OCI-LY3 (cell line): ENCODE measurements at regions not wholly inside any gene's neighbourhood (a gene's known extent, or its start where the extent isn't known, plus 50 kb on each side); places are given as distances from the start of the nearest gene placed in this dataset.

Source experiments
- H2AFZ ChIP-seq: fragments of 200-600, 300-600 bp; shearing (Covaris generic); 2 replicates; pipeline ENCODE4 v1.6.0; 2014; ENCODE audit warnings: antibody characterized with exemption, low read depth, low read length
- H3K27ac ChIP-seq: fragments of 200-600, 300-600 bp; sonication (generic); 2 replicates; pipeline ENCODE4 v1.5.1; 2014; ENCODE audit warnings: mild to moderate bottlenecking, low read length, moderate library complexity, mixed read lengths
- H3K27me3 ChIP-seq: fragments of 200-600, 300-600 bp; sonication (generic); 2 replicates; pipeline ENCODE4 v1.6.1; 2014; ENCODE audit warnings: low read depth, low read length, mixed read lengths
- H3K36me3 ChIP-seq: fragments of 200-600, 300-600 bp; sonication (generic); replicated peaks from 2 replicates; pipeline ENCODE3; 2014; ENCODE audit warnings: low read depth, low read length, mixed read lengths
- H3K4me1 ChIP-seq: fragments of 300-600, 200-600 bp; sonication (generic); 2 replicates; pipeline ENCODE4 v1.6.1; 2014; ENCODE audit warnings: low read length, mixed read lengths
- H3K4me2 ChIP-seq: fragments of 200-600, 300-600 bp; sonication (generic); 2 replicates; pipeline ENCODE4 v1.6.1; 2014; ENCODE audit warnings: low read length, mixed read lengths
- H3K4me3 ChIP-seq: fragments of 300-600, 200-600 bp; sonication (generic); 2 replicates; pipeline ENCODE4 v1.5.1; 2014; ENCODE audit warnings: antibody characterized with exemption, mild to moderate bottlenecking, low read length, moderate library complexity
- H3K79me2 ChIP-seq: fragments of 300-600, 200-600 bp; shearing (Covaris generic); 2 replicates; pipeline ENCODE4 v1.6.1; 2014; ENCODE audit warnings: mild to moderate bottlenecking, low read length, mixed read lengths
- H3K9ac ChIP-seq: fragments of 300-600, 200-600 bp; shearing (Covaris generic); 2 replicates; pipeline ENCODE4 v1.6.0; 2014; ENCODE audit warnings: mild to moderate bottlenecking, low read length, moderate library complexity
- H3K9me3 ChIP-seq: fragments of 200-600, 300-600 bp; shearing (Covaris generic); 2 replicates; pipeline ENCODE4 v1.6.1; 2014; ENCODE audit warnings: low read length, mixed read lengths; ENCODE audit not compliant: insufficient read depth
- H4K20me1 ChIP-seq: fragments of 200-600, 300-600 bp; sonication (generic); 2 replicates; pipeline ENCODE4 v1.6.1; 2016; ENCODE audit warnings: low read length, mixed read lengths; ENCODE audit not compliant: insufficient read depth
- EZH2phosphoT487 ChIP-seq: fragments of 200-600 bp; shearing (Covaris generic); IDR thresholded peaks from 2 replicates; pipeline ENCODE4 v1.6.1; 2018; ENCODE audit warnings: antibody characterized with exemption, mixed run types, low read depth
- TF ChIP-seq, protein P1 (sequence below): fragments of 200-600, 300-600 bp; sonication (generic); IDR thresholded peaks from 2 replicates; pipeline ENCODE4 v1.5.1; 2014; ENCODE audit warnings: antibody characterized with exemption, low read length, low read depth

DNA sequence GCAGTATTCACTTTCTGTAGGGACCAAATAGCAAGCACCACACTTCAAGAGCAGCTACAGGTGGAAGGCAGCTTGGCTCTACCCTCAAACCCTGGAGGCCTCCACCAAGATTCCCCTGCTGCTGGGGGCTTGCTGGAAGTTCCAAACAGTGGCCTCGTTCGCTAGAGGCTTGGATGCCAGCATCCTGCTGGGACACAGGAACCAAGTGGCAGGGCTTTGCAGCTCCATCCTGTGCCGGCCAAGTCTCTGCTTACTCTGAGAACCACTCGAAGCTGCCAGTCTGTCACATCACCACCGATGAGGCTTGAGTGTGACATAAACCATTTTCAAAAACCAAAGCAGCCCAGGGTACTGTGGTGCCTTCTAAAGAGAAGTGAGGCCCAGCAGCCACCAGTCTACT, 69.2 kb upstream of the UNC5B start:
- Histone ChIP-seq H3K4me2 (no peak overlapping the region), H3K4me3 (no peak overlapping the region), H2AFZ (no peak overlapping the region), H3K9ac (no peak overlapping the region), H3K36me3 (no peaks in the 10 kb centered on the region), H3K27me3 (no peaks in the 10 kb centered on the region), H4K20me1 (no peaks in the 10 kb centered on the region), H3K27ac (no peak overlapping the region), H3K79me2 (no peaks in the 10 kb centered on the region), H3K4me1 (peaks cover 8% of the 10 kb centered on the region), H3K9me3 (no peaks in the 10 kb centered on the region)
- TF ChIP-seq, protein P1, sequence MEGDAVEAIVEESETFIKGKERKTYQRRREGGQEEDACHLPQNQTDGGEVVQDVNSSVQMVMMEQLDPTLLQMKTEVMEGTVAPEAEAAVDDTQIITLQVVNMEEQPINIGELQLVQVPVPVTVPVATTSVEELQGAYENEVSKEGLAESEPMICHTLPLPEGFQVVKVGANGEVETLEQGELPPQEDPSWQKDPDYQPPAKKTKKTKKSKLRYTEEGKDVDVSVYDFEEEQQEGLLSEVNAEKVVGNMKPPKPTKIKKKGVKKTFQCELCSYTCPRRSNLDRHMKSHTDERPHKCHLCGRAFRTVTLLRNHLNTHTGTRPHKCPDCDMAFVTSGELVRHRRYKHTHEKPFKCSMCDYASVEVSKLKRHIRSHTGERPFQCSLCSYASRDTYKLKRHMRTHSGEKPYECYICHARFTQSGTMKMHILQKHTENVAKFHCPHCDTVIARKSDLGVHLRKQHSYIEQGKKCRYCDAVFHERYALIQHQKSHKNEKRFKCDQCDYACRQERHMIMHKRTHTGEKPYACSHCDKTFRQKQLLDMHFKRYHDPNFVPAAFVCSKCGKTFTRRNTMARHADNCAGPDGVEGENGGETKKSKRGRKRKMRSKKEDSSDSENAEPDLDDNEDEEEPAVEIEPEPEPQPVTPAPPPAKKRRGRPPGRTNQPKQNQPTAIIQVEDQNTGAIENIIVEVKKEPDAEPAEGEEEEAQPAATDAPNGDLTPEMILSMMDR: no peak
- no peak for TF ChIP-seq EZH2phosphoT487

DNA sequence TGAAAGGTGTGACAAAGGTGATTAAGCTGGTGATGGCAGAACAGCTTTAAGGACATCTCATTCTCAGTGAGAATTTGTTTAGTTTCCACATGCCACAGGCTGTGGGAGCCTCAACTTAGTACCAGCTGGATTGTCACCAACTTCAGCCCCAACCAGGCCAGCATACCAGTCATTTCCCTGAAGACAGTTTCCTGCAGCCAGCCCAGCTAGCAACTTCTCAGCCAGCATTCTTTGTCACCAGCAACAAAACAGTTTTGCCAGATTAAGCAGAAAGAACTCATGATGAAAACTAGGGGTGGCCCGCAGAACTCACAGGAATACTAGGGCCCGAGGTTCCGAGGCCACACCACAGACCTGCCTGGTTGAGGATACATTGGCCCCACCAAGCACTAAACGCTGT, 68.8 kb upstream of the UNC5B start:
- TF ChIP-seq, protein P1: no peak
- TF ChIP-seq EZH2phosphoT487: no peak
- Histone ChIP-seq H3K4me2 (no peak overlapping the region), H3K27me3 (no peaks in the 10 kb centered on the region), H3K27ac (no peak overlapping the region), H2AFZ (no peak overlapping the region), H3K9me3 (no peaks in the 10 kb centered on the region), H3K79me2 (no peaks in the 10 kb centered on the region), H3K36me3 (no peaks in the 10 kb centered on the region), H3K4me3 (no peak overlapping the region), H3K9ac (no peak overlapping the region), H4K20me1 (no peaks in the 10 kb centered on the region), H3K4me1 (peaks cover 12% of the 10 kb centered on the region)

DNA sequence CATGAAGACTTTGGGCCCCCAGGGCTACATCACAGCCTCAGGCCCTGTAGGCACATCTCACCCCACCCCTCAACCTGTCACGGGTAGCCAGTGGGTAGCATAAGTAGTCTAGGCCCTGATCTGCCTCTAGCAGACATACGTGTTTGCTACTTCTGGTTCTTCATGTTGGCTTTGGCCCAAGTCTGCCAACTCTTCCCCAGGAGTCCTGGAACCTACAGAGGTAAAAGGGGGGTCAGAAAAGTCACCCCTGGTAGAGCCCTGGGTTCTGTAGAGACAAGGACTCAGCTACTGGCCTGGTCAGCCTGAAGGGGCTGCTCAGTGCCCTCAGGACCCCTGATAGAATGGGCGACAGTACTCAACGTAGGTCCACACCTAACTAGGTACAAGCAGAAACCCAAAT, 67.5 kb upstream of the UNC5B start:
- Histone ChIP-seq H4K20me1 (no peaks in the 10 kb centered on the region), H3K9ac (no peak overlapping the region), H3K79me2 (no peaks in the 10 kb centered on the region)

DNA sequence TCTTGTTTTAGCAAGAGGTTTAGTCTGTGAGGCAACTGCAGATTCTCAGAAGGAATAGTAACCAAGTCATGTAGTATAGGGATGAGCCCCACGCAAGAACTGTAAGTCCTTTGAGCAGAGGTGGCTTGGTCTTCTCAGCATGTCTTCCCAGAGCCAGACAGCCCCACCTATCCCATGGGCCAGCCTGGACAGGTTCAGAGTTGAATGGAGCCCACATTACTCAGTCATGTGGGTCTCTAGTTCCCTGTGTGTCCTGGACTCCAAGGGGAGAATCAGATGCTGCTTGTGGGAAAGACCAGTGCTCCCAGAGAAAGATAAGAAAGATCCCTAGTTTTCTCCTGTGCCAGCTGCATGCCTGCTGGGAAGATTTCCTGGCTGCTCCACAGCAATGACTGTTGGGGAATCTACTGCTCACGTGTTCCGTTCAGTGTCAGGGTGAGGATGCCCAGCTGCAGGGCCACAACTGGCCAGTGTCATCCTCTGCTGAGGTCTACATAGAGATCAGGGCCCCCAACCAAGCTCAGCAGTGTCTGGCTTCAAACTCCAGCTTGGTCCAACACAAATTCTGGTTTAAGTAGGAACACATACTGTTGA, 66.9 kb upstream of the UNC5B start:
- no peaks in the 10 kb centered on the region for H3K9me3 ChIP-seq
- no peaks in the 10 kb centered on the region for H4K20me1 ChIP-seq
- peaks cover 12% of the 10 kb centered on the region for H3K4me1 ChIP-seq
- H3K27me3 ChIP-seq: no peaks in the 10 kb centered on the region
- H3K36me3 ChIP-seq: no peaks in the 10 kb centered on the region
- H2AFZ ChIP-seq: no peak overlapping the region
- no peak overlapping the region for H3K4me2 ChIP-seq
- no peak for TF ChIP-seq EZH2phosphoT487
- TF ChIP-seq, protein P1: no peak
- H3K9ac ChIP-seq: no peak overlapping the region
- no peak overlapping the region for H3K4me3 ChIP-seq
- no peaks in the 10 kb centered on the region for H3K79me2 ChIP-seq
- no peak overlapping the region for H3K27ac ChIP-seq

More for the DNA sequence above, 67.5 kb upstream of the UNC5B start:
- Histone ChIP-seq H3K4me2 (no peak overlapping the region), H3K4me1 (peaks cover 12% of the 10 kb centered on the region), H3K27ac (no peak overlapping the region), H2AFZ (no peak overlapping the region), H3K36me3 (no peaks in the 10 kb centered on the region), H3K27me3 (no peaks in the 10 kb centered on the region), H3K4me3 (no peak overlapping the region), H3K9me3 (no peaks in the 10 kb centered on the region)
- TF ChIP-seq, protein P1: no peak
- no peak for TF ChIP-seq EZH2phosphoT487
